ENCODE measurements at regions not wholly inside any gene's neighbourhood (a gene's known extent, or its start where the extent isn't known, plus 50 kb on each side); places are given as distances from the start of the nearest gene placed in this dataset.

DNA sequence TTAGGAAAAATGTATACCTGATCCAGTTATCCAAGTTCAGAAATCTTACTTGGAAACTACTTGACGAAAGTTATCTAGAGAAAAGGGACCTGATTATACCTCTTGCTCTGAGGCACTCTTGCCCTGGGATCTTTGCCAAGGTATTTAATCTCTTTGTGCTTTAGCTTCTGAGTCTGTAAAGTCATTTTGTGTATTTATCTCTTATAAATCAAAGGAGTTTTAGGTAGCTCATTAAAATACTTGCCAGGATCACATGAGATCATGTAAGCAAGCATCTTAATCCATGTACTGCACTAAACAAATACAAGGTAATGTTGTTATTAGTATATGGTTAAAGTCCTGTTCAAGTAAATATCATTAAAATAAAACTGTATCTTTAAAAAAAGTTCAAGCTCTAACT is 147.5 kb downstream of the IPO8 start:
- TF ChIP-seq, protein P1, sequence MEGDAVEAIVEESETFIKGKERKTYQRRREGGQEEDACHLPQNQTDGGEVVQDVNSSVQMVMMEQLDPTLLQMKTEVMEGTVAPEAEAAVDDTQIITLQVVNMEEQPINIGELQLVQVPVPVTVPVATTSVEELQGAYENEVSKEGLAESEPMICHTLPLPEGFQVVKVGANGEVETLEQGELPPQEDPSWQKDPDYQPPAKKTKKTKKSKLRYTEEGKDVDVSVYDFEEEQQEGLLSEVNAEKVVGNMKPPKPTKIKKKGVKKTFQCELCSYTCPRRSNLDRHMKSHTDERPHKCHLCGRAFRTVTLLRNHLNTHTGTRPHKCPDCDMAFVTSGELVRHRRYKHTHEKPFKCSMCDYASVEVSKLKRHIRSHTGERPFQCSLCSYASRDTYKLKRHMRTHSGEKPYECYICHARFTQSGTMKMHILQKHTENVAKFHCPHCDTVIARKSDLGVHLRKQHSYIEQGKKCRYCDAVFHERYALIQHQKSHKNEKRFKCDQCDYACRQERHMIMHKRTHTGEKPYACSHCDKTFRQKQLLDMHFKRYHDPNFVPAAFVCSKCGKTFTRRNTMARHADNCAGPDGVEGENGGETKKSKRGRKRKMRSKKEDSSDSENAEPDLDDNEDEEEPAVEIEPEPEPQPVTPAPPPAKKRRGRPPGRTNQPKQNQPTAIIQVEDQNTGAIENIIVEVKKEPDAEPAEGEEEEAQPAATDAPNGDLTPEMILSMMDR (IDR thresholded peaks at IDR 0.05; ENCODE audit: low read depth, low read length): no peak
- TF ChIP-seq EZH2phosphoT487 (IDR thresholded peaks at IDR 0.05; ENCODE audit: low read depth): no peak

Measured in OCI-LY3 (cell line).